ENCODE measurements at regions not wholly inside any gene's neighbourhood (a gene's known extent, or its start where the extent isn't known, plus 50 kb on each side); places are given as distances from the start of the nearest gene placed in this dataset.

- TF ChIP-seq CTCF (IDR thresholded peaks at IDR 0.05; ENCODE audit: low read depth, low read length, poor library complexity, severe bottlenecking) (no peak), EZH2phosphoT487 (IDR thresholded peaks at IDR 0.05; ENCODE audit: borderline replicate concordance, low read length) (no peak)
Observed at GRCh38 chr1:213541641-213542040, 446.1 kb upstream of the PROX1 start.
